Type B pancreatic cell (in vitro differentiated cells): ENCODE measurements at regions not wholly inside any gene's neighbourhood (a gene's known extent, or its start where the extent isn't known, plus 50 kb on each side); places are given as distances from the start of the nearest gene placed in this dataset.

ENCODE experiments used
- DNase-seq: peaks from one replicate; pipeline ENCODE4 v3.0.0; 2021; ENCODE audit warnings: mixed read lengths; ENCODE audit not compliant: unreplicated experiment; ENCODE audit errors: extremely low spot score
- H3K27ac Mint-ChIP-seq: 2 replicates; pipeline ENCODE4 v1.8.0; 2021; ENCODE audit warnings: mild to moderate bottlenecking, mixed read lengths
- H3K27me3 Mint-ChIP-seq: 2 replicates; pipeline ENCODE4 v1.8.0; 2021; ENCODE audit warnings: mixed read lengths
- H3K36me3 Mint-ChIP-seq: 2 replicates; pipeline ENCODE4 v1.8.0; 2021; ENCODE audit warnings: mixed read lengths
- H3K4me1 Mint-ChIP-seq: one replicate; pipeline ENCODE4 v1.8.0; 2021; ENCODE audit warnings: mixed read lengths; ENCODE audit not compliant: unreplicated experiment
- H3K4me3 Mint-ChIP-seq: 2 replicates; pipeline ENCODE4 v1.8.0; 2021; ENCODE audit warnings: mild to moderate bottlenecking, mixed read lengths
- H3K9me3 Mint-ChIP-seq: 2 replicates; pipeline ENCODE4 v1.8.0; 2021; ENCODE audit warnings: mixed read lengths
- CTCF ChIP-seq: fragments of 200-600 bp; sonication (generic); conservative IDR thresholded peaks from 2 replicates; pipeline ENCODE4 v1.5.0; 2021; ENCODE audit warnings: antibody characterized with exemption, mild to moderate bottlenecking

- Mint-ChIP-seq H3K9me3 (peaks cover 8% of the 10 kb centered on the region), H3K4me1 (no peaks in the 10 kb centered on the region), H3K27ac (no peak overlapping the region), H3K36me3 (no peaks in the 10 kb centered on the region), H3K4me3 (no peak overlapping the region), H3K27me3 (no peaks in the 10 kb centered on the region)
- TF ChIP-seq CTCF, result no peak
- DNase-seq, result no peak
Observed at GRCh38 chr2:147223119-147223518, 621.7 kb upstream of the ACVR2A start.

- H3K36me3 Mint-ChIP-seq, result no peaks in the 10 kb centered on the region
- H3K27ac Mint-ChIP-seq, result no peak overlapping the region
- no peaks in the 10 kb centered on the region for H3K27me3 Mint-ChIP-seq
- no peaks in the 10 kb centered on the region for H3K4me1 Mint-ChIP-seq
- no peak for TF ChIP-seq CTCF
- no peak for DNase-seq
- H3K9me3 Mint-ChIP-seq, result peaks cover 8% of the 10 kb centered on the region
- H3K4me3 Mint-ChIP-seq, result no peak overlapping the region
Observed at GRCh38 chr2:147222506-147222905, 622.3 kb upstream of the ACVR2A start.

- Mint-ChIP-seq H3K4me3 (no peak overlapping the region), H3K27ac (no peak overlapping the region)
- TF ChIP-seq CTCF, result no peak
Observed at GRCh38 chr2:147214914-147215313, 629.9 kb upstream of the ACVR2A start.

GRCh38 chr2:147211484-147211883 lies 633.3 kb upstream of the ACVR2A start:
- no peaks in the 10 kb centered on the region for H3K36me3 Mint-ChIP-seq
- H3K27me3 Mint-ChIP-seq, result no peaks in the 10 kb centered on the region
- H3K4me1 Mint-ChIP-seq, result no peaks in the 10 kb centered on the region
- no peak for TF ChIP-seq CTCF
- H3K27ac Mint-ChIP-seq, result no peak overlapping the region
- DNase-seq, result no peak
- H3K4me3 Mint-ChIP-seq, result no peak overlapping the region
- H3K9me3 Mint-ChIP-seq, result no peaks in the 10 kb centered on the region

More at GRCh38 chr2:147214914-147215313, 629.9 kb upstream of the ACVR2A start:
- H3K4me1 Mint-ChIP-seq, result no peaks in the 10 kb centered on the region
- no peaks in the 10 kb centered on the region for H3K27me3 Mint-ChIP-seq
- H3K36me3 Mint-ChIP-seq, result no peaks in the 10 kb centered on the region
- peaks cover 8% of the 10 kb centered on the region for H3K9me3 Mint-ChIP-seq
- no peak for DNase-seq

GRCh38 chr2:147204102-147204501 lies 640.7 kb upstream of the ACVR2A start:
- no peaks in the 10 kb centered on the region for H3K36me3 Mint-ChIP-seq
- no peak for TF ChIP-seq CTCF
- no peak for DNase-seq
- no peaks in the 10 kb centered on the region for H3K4me1 Mint-ChIP-seq
- no peak overlapping the region for H3K27ac Mint-ChIP-seq
- peaks cover 7% of the 10 kb centered on the region for H3K9me3 Mint-ChIP-seq
- H3K4me3 Mint-ChIP-seq, result no peak overlapping the region
- H3K27me3 Mint-ChIP-seq, result no peaks in the 10 kb centered on the region

- no peaks in the 10 kb centered on the region for H3K36me3 Mint-ChIP-seq
- no peak overlapping the region for H3K27ac Mint-ChIP-seq
- H3K9me3 Mint-ChIP-seq, result peaks cover 4% of the 10 kb centered on the region
- H3K4me3 Mint-ChIP-seq, result no peak overlapping the region
- no peaks in the 10 kb centered on the region for H3K27me3 Mint-ChIP-seq
- TF ChIP-seq CTCF, result no peak
- no peaks in the 10 kb centered on the region for H3K4me1 Mint-ChIP-seq
- DNase-seq, result no peak
Observed at GRCh38 chr2:147198651-147199171, 646.1 kb upstream of the ACVR2A start.
